ENCODE measurements at regions not wholly inside any gene's neighbourhood (a gene's known extent, or its start where the extent isn't known, plus 50 kb on each side); places are given as distances from the start of the nearest gene placed in this dataset.

GRCh38 chr5:6253846-6254245, 124.5 kb downstream of the MED10 start:
- no peak for TF ChIP-seq POLR2A (IDR thresholded peaks at IDR 0.05)
- TF ChIP-seq, protein P1, sequence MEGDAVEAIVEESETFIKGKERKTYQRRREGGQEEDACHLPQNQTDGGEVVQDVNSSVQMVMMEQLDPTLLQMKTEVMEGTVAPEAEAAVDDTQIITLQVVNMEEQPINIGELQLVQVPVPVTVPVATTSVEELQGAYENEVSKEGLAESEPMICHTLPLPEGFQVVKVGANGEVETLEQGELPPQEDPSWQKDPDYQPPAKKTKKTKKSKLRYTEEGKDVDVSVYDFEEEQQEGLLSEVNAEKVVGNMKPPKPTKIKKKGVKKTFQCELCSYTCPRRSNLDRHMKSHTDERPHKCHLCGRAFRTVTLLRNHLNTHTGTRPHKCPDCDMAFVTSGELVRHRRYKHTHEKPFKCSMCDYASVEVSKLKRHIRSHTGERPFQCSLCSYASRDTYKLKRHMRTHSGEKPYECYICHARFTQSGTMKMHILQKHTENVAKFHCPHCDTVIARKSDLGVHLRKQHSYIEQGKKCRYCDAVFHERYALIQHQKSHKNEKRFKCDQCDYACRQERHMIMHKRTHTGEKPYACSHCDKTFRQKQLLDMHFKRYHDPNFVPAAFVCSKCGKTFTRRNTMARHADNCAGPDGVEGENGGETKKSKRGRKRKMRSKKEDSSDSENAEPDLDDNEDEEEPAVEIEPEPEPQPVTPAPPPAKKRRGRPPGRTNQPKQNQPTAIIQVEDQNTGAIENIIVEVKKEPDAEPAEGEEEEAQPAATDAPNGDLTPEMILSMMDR (IDR thresholded peaks at IDR 0.05), result no peak
